H1 (cell line): ENCODE measurements at regions not wholly inside any gene's neighbourhood (a gene's known extent, or its start where the extent isn't known, plus 50 kb on each side); places are given as distances from the start of the nearest gene placed in this dataset.

Source experiments
- EZH2 ChIP-seq: fragments of 200-600 bp; sonication (generic); IDR thresholded peaks from 2 replicates; pipeline ENCODE4 v1.7.1; 2012; ENCODE audit warnings: low read depth, mild to moderate bottlenecking, moderate library complexity, low read length, inconsistent platforms; ENCODE audit not compliant: severe bottlenecking
- POLR2AphosphoS5 ChIP-seq: IDR thresholded peaks from 2 replicates; pipeline ENCODE4 v1.6.1; 2011; ENCODE audit warnings: low read depth, low read length
- TEAD4 ChIP-seq: IDR thresholded peaks from 2 replicates; pipeline ENCODE4 v1.6.1; 2012; ENCODE audit warnings: low read depth, low read length, inconsistent platforms, mixed read lengths
- ZNF274 ChIP-seq: IDR thresholded peaks from 2 replicates; pipeline ENCODE4 v1.7.0; 2012; ENCODE audit warnings: low read length, borderline replicate concordance; ENCODE audit errors: extremely low read depth

GRCh38 chr7:35399216-35399615 lies 145.3 kb upstream of the TBX20 start (continued):
- TF ChIP-seq EZH2 (no peak), POLR2AphosphoS5 (no peak), ZNF274 (no peak), TEAD4 (no peak)
